ENCODE measurements at regions not wholly inside any gene's neighbourhood (a gene's known extent, or its start where the extent isn't known, plus 50 kb on each side); places are given as distances from the start of the nearest gene placed in this dataset.
"Not testable (repeated sequence)": the region's sequence is repeated elsewhere in the genome, so short reads cannot be mapped to it uniquely, and the experiment has no call there.

GRCh38 chr18:55912919-55913318 is 324.9 kb upstream of the TCF4 start:
- no peak for DNase-seq

GRCh38 chr18:55912071-55912470 is 324.1 kb upstream of the TCF4 start:
- no peak for DNase-seq

GRCh38 chr18:55910296-55910695 is 322.3 kb upstream of the TCF4 start:
- no peak for DNase-seq

- no peak for DNase-seq
Observed at GRCh38 chr18:55908901-55909366, 320.9 kb upstream of the TCF4 start.

- DNase-seq: no peak
Observed at GRCh38 chr18:55907453-55908175, 319.6 kb upstream of the TCF4 start.

- DNase-seq: no peak
Observed at GRCh38 chr18:55906536-55906935, 318.5 kb upstream of the TCF4 start.

GRCh38 chr18:55903911-55904310 is 315.9 kb upstream of the TCF4 start:
- no peak for DNase-seq

- no peak for DNase-seq
Observed at GRCh38 chr18:55900380-55900779, 312.4 kb upstream of the TCF4 start.

- DNase-seq: no peak
Observed at GRCh38 chr18:55897091-55897689, 309.2 kb upstream of the TCF4 start.

- no peak for DNase-seq
Observed at GRCh38 chr18:55893948-55894347, 306.0 kb upstream of the TCF4 start.

- not testable (repeated sequence) for DNase-seq
Observed at GRCh38 chr18:55892862-55893813, 305.1 kb upstream of the TCF4 start.

GRCh38 chr18:55886886-55887285 is 298.9 kb upstream of the TCF4 start:
- DNase-seq: no peak

GRCh38 chr18:55884498-55884897 is 296.5 kb upstream of the TCF4 start:
- no peak for DNase-seq

- no peak for DNase-seq
Observed at GRCh38 chr18:55880617-55881016, 292.6 kb upstream of the TCF4 start.

GRCh38 chr18:55879331-55879730 is 291.3 kb upstream of the TCF4 start:
- no peak for DNase-seq

- DNase-seq: peak; percentile 6
Observed at GRCh38 chr18:55878224-55878623, 290.2 kb upstream of the TCF4 start.

GRCh38 chr18:55877321-55877720 is 289.3 kb upstream of the TCF4 start:
- DNase-seq: no peak

GRCh38 chr18:55876254-55876653 is 288.3 kb upstream of the TCF4 start:
- DNase-seq: no peak

GRCh38 chr18:55875371-55875901 is 287.4 kb upstream of the TCF4 start:
- DNase-seq: no peak

- no peak for DNase-seq
Observed at GRCh38 chr18:55869556-55870501, 281.8 kb upstream of the TCF4 start.

- DNase-seq: no peak
Observed at GRCh38 chr18:55868909-55869308, 280.9 kb upstream of the TCF4 start.

- no peak for DNase-seq
Observed at GRCh38 chr18:55866886-55867285, 278.9 kb upstream of the TCF4 start.
